Stimulated activated CD4-positive, alpha-beta T cell treated with anti-CD3 and anti-CD28 coated beads, Interleukin-1b, Interleukin-23, amount 100 ng/mL, for 4 hours (primary cell): ENCODE measurements at regions not wholly inside any gene's neighbourhood (a gene's known extent, or its start where the extent isn't known, plus 50 kb on each side); places are given as distances from the start of the nearest gene placed in this dataset.
"Not testable (repeated sequence)": the region's sequence is repeated elsewhere in the genome, so short reads cannot be mapped to it uniquely, and the experiment has no call there.

Source experiments
- DNase-seq, 2 donors: peaks; one replicate each; pipeline ENCODE4 v3.0.0-alpha.2; 2020; ENCODE audit warnings: low read depth in 2 of 2

- no peak for DNase-seq
Observed at GRCh38 chr5:138702166-138703077, 50.8 kb upstream of the CTNNA1 start.

GRCh38 chr5:138701678-138702077 is 51.5 kb upstream of the CTNNA1 start:
- DNase-seq: no peak

GRCh38 chr5:138700581-138701362 is 52.5 kb upstream of the CTNNA1 start:
- DNase-seq: no peak

- no peak for DNase-seq
Observed at GRCh38 chr5:138699482-138699881, 53.7 kb upstream of the CTNNA1 start.

GRCh38 chr5:138698713-138699112 is 54.5 kb upstream of the CTNNA1 start:
- no peak for DNase-seq

GRCh38 chr5:138697720-138698360 is 55.4 kb upstream of the CTNNA1 start:
- DNase-seq: no peak

GRCh38 chr5:138696501-138696900 is 56.7 kb upstream of the CTNNA1 start:
- no peak for DNase-seq

GRCh38 chr5:138695781-138696180 is 57.4 kb upstream of the CTNNA1 start:
- DNase-seq: no peak

GRCh38 chr5:138694146-138694545 is 59.1 kb upstream of the CTNNA1 start:
- no peak for DNase-seq

- no peak for DNase-seq
Observed at GRCh38 chr5:138692370-138692769, 60.9 kb upstream of the CTNNA1 start.

- no peak for DNase-seq
Observed at GRCh38 chr5:138686668-138687067, 66.6 kb upstream of the CTNNA1 start.

GRCh38 chr5:138685193-138685745 is 68.0 kb upstream of the CTNNA1 start:
- no peak for DNase-seq

- not testable (repeated sequence) for DNase-seq
Observed at GRCh38 chr5:138682462-138682861, 70.8 kb upstream of the CTNNA1 start.

- not testable (repeated sequence) for DNase-seq
Observed at GRCh38 chr5:138678826-138679225, 74.4 kb upstream of the CTNNA1 start.

GRCh38 chr5:138677782-138678181 is 75.4 kb upstream of the CTNNA1 start:
- no peak for DNase-seq

- DNase-seq: no peak
Observed at GRCh38 chr5:138676556-138677193, 76.5 kb upstream of the CTNNA1 start.

- DNase-seq: no peak
Observed at GRCh38 chr5:138676002-138676401, 77.2 kb upstream of the CTNNA1 start.

GRCh38 chr5:138668451-138669380 is 84.5 kb upstream of the CTNNA1 start:
- DNase-seq: no peak

GRCh38 chr5:138667782-138668331 is 85.4 kb upstream of the CTNNA1 start:
- DNase-seq: not testable (repeated sequence)

- no peak for DNase-seq
Observed at GRCh38 chr5:138666226-138666742, 86.9 kb upstream of the CTNNA1 start.
